ENCODE measurements at regions not wholly inside any gene's neighbourhood (a gene's known extent, or its start where the extent isn't known, plus 50 kb on each side); places are given as distances from the start of the nearest gene placed in this dataset.

DNA sequence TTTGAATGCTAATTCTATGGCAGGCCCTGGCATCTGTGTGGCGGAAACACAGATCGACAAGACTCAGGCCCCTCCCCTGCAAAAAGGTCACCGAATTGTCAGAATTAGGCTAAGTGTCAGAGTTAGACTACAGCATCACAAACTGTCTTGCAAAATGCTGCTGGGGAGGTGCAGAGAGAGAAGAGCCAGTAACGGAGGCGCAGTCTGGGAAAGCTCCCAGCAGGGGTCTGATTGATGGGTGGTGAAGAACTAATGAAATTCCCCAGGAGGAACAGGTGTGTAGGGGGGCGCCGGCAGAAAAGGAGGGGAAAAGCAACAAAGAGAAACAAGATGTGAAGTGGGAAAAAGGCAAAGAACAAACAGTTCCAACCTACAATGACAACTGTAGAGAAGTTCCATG lies 72.7 kb upstream of the TAMM41 start:
- no peak for DNase-seq

DNA sequence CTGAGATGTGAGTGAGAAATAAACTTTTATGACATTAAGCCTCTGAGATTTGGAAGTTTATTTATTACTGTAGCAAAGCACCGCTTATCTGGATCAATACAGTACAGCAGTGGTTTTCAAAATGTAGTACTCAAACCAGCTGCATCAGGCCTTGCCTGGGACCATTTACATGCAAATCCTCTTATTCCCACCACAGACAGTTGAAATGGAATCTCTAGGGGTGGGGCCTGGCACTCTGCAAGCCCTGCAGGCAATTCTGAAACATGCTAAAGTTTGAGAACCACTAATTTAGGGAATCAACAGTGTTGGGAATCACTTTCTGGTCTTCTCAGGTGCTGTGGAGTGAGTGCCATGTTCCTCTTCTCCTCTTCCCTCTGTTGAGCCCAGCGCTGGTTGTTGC lies 77.8 kb upstream of the TAMM41 start:
- DNase-seq: no peak

DNA sequence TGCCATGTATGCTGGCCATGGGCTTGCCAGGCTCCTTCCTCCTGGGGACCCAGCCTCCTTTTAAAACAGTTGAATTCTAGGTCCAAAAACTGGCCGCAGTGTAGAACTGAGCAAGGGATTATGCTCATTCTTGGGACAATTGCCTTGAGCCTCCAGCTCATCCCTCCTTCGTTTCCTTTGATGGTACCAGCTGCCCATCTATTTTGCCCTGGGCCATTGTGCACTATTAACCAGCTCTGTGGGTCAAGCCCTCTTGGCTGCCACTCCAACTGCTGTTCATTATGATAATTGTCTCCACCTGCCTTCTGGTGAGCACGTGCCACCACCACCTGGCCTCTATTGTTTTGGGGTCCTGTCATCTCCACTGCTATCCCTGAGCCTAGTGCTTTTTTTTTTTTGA lies 75.8 kb upstream of the SYN2 start:
- DNase-seq: no peak

DNA sequence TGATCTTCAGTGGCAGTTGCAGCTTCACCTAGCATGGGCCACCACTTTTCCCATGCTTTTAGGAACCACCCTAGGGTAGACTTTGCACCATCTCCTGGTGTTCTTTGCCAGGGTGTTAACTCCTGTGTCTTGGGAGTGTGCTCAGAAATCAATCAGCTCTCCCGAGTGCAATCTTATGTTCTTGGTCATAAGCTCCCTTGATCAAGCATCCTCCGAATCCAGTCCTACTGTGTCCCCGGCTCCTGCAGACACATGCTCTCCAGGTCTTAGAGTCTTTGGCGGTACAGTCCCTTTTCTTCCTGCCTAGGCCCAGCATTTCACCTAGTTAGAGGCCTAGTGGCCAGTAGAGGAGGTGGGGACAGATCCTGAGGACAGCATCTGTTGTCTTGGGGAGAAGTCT lies 74.7 kb upstream of the SYN2 start:
- DNase-seq: no peak

DNA sequence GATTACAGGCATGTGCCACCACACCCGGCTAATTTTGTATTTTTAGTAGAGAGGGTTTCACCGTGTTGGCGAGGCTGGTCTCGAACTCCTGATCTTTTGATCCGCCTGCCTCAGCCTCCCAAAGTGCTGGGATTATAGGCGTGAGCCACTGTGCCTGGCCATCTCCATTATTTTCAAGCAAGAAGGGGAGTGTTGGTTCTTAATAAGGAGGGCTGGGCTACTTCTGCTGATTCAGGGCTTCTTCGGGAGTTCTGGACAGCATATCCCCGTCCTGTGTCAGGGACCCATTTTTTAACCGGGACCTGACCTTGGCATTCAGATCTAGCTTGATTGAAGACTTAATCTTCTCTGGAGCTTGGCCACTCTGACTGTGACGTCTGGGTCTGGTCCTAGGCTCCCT lies 74.1 kb upstream of the SYN2 start:
- DNase-seq: no peak

DNA sequence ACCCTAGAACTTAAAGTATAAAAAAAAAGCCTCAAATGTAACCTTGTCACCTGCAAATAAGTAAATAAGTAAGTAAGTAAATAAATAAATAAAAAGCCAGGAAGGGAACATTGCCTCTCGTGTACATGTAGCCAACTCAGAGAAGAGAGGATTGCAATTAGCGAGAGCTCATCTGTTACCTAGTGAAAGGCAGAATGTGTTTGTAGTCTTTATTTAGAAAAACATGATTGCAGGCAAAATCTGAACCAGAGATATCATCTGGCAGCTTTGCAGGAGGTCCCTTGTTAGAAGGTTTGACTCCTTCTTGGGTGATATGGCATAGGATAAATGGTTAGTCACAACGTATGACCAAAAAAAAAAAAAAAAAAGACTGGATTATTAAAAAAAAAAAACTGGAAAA lies 71.6 kb upstream of the SYN2 start:
- DNase-seq: no peak

DNA sequence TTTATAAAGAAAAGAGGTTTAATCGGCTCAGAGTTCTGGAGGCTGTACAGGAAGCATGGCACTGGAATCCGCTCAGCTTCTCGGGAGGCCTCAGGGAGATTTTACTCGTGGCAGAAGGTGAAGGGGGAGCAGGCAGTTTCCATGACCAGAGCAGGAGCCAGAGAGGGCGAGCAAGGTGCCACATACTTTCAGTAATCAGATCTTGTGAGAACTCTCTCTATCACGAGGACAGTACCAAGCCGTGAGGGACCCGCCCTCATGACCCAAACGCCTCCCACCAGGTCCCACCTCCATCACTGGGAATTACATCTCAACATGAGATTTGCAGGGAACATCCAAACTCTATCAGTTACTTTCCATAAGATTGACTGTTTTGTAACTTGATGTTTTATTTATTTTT lies 70.7 kb upstream of the SYN2 start:
- no peak for DNase-seq

DNA sequence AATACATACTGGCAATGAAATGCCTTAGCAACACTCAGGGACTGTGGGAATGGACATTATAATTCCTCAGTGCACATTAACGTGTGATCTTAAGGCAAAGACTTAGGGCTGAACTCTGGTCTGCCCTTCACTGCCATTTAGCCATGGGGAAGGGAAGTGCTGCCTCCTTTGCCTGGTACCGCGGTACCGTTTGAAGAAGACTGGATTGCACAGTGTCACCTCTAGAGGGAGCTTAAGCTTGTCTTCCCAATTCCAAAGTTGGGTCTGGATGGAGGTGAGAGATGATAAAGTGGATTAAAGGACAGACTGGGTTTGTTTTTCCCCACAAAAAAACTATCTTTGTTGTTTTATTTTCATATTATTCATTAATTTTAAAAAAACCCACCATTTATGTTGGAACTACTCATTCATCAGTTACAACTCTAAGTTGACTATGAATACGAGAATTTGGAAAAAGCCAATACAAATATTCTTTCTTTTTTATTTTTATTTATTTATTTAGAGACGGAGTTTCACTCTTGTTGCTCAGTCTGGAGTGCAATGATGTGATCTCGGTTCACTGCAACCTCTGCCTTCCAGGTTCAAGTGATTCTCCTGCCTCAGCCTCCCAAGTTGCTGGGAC lies 60.0 kb upstream of the SYN2 start:
- DNase-seq: peak; percentile 61

DNA sequence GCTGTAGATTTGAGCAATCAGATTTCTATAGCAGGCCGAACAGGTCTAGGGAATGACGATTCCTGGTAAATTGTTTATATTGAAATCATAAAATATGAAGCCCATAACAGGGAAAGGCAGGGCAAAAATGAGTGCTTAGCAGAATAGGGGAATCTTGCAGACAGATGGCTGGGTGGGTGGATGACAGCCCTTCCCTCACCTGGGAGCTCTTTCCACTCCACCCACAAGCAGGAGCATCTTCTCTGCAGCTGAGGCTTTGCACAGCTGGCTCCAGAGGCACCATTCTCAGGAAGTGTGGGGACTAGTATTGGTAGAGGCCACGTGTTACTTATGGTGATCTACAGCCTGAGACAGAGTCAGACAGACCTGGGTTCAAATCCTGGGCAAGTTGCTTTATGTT lies 55.9 kb upstream of the SYN2 start:
- no peak for DNase-seq

DNA sequence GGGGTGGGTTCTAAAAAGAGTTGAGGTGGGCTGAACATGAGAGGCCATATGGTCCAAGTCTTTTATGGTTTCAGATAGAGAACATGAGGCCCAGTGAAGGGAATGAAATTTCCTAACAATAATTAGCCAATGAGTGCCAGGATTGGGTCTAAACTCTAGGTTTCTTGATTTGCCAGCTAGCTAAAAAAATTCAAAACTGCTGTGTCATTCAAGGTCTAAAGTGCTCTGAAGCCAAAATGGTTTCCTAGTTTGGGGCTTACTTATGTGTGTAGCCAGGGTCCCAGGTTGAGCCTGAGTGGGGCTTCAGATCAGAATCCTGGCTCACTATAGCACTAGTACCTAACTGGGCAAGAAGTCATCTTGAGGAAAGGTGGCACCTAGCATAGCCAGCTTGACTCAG lies 55.3 kb upstream of the SYN2 start:
- no peak for DNase-seq

DNA sequence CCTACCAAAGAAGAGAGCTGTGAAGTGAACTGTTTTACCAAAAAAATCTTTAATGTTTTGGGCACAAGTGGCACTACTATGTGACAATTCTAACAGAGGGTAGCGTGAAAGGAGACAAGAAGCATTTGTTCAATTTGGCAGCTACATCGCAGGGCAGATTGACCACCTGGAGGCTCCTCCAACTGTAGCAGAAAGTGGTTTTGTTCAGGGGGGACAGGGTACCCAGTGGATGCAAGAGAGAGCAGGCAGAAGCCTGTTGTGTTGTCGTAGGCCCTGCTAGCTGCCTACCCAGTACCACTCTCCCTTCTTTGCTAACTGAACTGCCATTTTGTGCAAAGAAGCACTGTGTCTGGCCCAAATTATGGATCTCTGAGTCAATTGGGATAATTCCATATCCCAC lies 54.8 kb upstream of the SYN2 start:
- no peak for DNase-seq

DNA sequence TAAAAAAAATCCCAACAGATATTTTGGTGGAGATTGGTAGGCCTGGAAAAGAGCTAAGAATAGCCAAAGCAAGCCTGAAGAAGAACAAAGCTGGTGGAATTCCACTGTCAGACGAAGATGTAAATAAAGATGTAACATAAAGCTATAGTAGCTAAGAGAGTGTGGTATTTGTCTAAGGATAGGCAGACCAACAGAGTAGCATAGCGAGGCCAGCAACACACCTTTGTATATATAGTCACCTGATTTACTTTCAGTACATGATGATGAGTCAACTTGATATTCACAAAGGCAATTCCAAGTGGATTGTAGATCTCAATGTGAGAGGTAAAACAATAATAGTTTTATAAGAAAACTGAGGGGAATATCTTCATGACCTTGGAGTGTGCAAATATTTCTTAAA lies 53.6 kb upstream of the SYN2 start:
- no peak for DNase-seq

DNA sequence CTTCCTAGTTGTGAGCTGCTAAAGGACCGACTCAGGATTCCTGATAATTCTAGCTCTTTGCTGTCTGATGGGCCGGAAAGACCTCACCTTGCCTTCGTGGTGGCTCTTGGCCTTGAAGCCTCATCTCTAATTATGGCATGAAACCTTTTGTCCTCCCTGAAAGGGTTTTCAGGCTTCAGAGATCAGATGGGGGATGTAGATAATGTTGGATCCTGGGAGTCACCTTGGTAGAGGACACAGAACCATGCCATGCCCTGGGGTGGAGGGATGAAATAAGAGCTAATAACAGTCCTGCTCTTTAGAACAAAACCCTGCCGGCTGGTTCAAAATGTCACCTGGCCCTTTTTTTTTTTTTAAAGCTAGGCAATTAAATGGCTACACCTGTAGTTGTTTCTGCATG lies 50.8 kb upstream of the SYN2 start:
- DNase-seq: no peak

DNA sequence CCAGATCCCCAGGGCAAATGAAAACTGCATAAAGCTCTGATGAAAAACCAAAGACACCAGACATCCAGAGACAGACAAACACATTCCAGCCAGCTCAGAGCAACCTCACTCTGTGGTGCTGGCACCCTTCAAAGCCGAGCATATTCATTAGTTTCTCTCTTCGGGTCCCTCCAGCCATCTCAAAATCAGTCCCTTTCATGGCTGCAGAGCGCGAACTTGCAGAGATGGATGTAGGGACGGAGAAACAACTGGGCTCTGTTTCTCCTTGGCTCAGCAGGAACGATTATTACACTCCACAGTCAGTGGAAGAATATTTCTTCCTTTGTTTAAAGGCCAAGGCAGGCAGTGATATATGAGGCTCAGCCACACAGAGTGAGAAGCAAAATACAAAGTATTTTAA lies 50.4 kb upstream of the SYN2 start:
- DNase-seq: no peak

DNA sequence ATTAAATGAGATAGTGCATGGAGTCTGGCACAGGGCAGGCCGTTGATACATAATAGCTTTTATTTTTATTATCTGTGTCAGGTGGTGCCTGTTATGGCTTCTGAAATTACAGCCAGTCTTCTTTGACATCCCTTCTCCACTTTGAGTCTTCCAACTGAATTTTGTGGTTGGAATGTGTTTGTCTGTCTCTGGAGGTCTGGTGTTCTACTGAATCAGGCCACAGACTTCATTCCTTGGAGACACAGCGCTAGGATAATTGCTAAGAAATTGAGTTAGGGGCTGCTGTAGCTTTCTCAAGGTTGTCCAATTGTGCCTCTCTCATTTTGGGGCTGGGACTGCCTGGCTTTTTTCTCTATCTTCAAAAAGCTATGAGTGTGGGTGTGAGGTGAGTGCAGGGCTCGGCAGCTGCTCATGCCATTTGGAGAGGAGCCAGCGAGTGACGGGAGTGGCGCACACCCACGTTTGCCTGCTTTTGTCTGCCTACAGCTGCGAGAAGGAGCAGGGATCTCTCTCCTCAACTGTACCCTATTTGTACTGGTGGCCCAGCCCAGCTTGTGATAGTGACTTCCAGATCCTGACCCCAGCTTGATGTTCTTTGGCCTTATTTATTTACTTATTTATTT lies 49.8 kb upstream of the SYN2 start:
- peak; percentile 4 for DNase-seq
